GM12865 (cell line): ENCODE measurements at regions not wholly inside any gene's neighbourhood (a gene's known extent, or its start where the extent isn't known, plus 50 kb on each side); places are given as distances from the start of the nearest gene placed in this dataset.
"Not testable (repeated sequence)": the region's sequence is repeated elsewhere in the genome, so short reads cannot be mapped to it uniquely, and the experiment has no call there.

ENCODE experiments used
- DNase-seq: peaks from one replicate; pipeline ENCODE4 v3.0.0; 2010; ENCODE audit warnings: low read depth
- H3K4me3 ChIP-seq: 2 replicates; pipeline ENCODE4 v1.5.1; 2011; ENCODE audit warnings: mild to moderate bottlenecking, low read depth, low read length, control low read depth
- CTCF ChIP-seq: IDR thresholded peaks from 2 replicates; pipeline ENCODE4 v1.5.1; 2011; ENCODE audit warnings: low read length, control low read depth, low read depth, inconsistent platforms; ENCODE audit not compliant: insufficient read depth; ENCODE audit errors: missing control alignments

GRCh38 chr2:83002706-83003105, 1456.4 kb downstream of the SUCLG1 start:
- no peak for TF ChIP-seq CTCF
- no peak for DNase-seq
- no peak overlapping the region for H3K4me3 ChIP-seq

- no peak for DNase-seq
- no peak for TF ChIP-seq CTCF
- H3K4me3 ChIP-seq, result no peak overlapping the region
Observed at GRCh38 chr2:82998781-82999180, 1460.3 kb downstream of the SUCLG1 start.

GRCh38 chr2:82996217-82996616, 1462.9 kb downstream of the SUCLG1 start:
- TF ChIP-seq CTCF, result no peak
- no peak overlapping the region for H3K4me3 ChIP-seq
- no peak for DNase-seq

- DNase-seq, result no peak
- no peak overlapping the region for H3K4me3 ChIP-seq
- no peak for TF ChIP-seq CTCF
Observed at GRCh38 chr2:82994151-82994550, 1464.9 kb downstream of the SUCLG1 start.

GRCh38 chr2:82993609-82994008, 1465.5 kb downstream of the SUCLG1 start:
- H3K4me3 ChIP-seq, result no peak overlapping the region
- TF ChIP-seq CTCF, result no peak
- DNase-seq, result no peak

GRCh38 chr2:82992968-82993367, 1466.1 kb downstream of the SUCLG1 start:
- no peak for DNase-seq
- no peak overlapping the region for H3K4me3 ChIP-seq
- TF ChIP-seq CTCF, result no peak

GRCh38 chr2:82987706-82988105, 1471.4 kb downstream of the SUCLG1 start:
- H3K4me3 ChIP-seq, DNase-seq: not testable (repeated sequence)

GRCh38 chr2:82986899-82987298, 1472.2 kb downstream of the SUCLG1 start:
- no peak for DNase-seq
- TF ChIP-seq CTCF, result no peak
- H3K4me3 ChIP-seq, result no peak overlapping the region
